ENCODE measurements at regions not wholly inside any gene's neighbourhood (a gene's known extent, or its start where the extent isn't known, plus 50 kb on each side); places are given as distances from the start of the nearest gene placed in this dataset.

DNA sequence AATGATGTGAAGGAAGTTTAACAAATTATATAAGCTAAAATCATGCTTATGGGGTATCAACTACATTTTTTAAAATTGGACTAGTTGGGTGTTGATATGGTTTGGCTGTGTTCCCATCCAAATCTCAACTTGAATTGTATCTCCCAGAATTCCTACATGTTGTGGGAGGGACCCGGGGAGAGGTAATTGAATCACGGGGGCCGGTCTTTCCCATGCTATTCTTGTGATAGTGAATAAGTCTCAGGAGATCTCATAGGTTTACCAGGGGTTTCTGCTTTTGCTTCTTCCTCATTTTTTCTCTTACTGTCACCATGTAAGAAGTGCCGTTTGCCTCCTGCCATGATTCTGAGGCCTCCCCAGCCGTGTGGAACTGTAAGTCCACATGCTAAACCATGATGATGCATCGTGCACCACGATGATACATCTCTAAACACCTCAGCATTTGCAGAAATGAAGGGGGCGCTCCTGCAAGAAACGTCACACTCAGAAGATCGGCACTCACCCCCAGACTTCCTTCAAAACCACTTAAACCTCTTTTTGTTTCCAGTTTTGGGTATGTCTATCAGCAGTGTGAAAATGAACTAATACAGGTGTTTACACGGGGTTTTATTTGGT lies 340.0 kb downstream of the SHANK2 start:
- Mint-ChIP-seq H3K36me3 (no peaks in the 10 kb centered on the region), H3K27ac (no peak overlapping the region), H3K9me3 (peaks cover 0 to 8% (median 1%) of the 10 kb centered on the region in 7 donors), H3K27me3 (peaks cover 4 to 24% (median 13%) of the 10 kb centered on the region in 3 donors), H3K4me3 (no peak overlapping the region), H3K4me1 (peaks cover 0 to 3% (median 0%) of the 10 kb centered on the region in 3 donors)
- DNase-seq (no peak), ATAC-seq (ENCODE audit: low read depth in 2 of 2) (no peak)

DNA sequence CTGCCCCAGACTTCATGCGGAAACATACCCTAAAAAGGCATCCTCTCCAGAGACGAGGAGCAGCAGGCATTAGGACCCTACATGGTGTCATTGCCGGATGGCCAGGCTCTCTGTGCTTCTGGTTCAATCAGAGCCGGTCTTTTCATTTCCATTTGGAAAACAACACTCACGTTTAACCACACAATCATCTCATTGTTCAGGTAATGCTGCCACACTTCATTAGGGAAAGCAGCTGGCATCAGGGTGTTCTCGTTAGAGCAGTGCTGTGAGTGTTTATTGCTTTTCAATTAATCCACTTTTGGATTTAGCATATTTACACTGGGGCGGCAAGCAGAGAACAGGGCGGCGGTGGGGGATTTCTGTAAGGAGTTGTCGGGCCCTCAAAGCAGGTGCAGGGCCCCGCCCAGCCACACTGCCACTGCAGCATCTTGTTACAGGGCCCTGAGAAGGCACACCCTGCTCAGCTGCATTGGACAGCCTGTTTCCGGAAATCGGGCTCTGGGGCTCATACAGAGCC lies 338.6 kb downstream of the SHANK2 start:
- Mint-ChIP-seq H3K36me3 (no peaks in the 10 kb centered on the region), H3K27me3 (peaks cover 7 to 23% (median 13%) of the 10 kb centered on the region in 3 donors), H3K4me3 (no peak overlapping the region), H3K27ac (no peak overlapping the region), H3K4me1 (peaks cover 0 to 3% (median 0%) of the 10 kb centered on the region in 3 donors), H3K9me3 (peaks cover 3 to 16% (median 5%) of the 10 kb centered on the region in 7 donors)
- no peak for ATAC-seq (ENCODE audit: low read depth in 2 of 2)
- DNase-seq = no peak

DNA sequence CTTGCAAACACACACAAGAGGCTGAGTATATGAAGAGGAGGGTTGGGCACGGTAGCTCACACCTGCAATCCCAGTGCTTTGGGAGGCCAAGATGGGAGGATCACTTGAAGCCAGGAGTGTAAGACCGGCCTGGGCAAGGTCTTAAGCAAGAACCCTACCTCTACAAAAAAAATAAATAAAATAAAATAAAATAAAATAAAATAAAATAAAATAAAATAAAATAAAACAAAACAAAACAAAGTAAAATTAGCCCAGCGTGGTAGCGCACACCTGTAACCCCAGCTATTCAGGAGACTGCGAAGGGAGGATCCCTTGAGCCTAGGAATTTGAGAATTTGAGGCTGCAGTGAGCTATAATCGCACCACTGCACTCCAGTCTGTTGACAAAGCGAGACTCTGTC lies 337.9 kb downstream of the SHANK2 start:
- ATAC-seq (ENCODE audit: low read depth in 2 of 2) (no peak), DNase-seq (no peak)
- H3K27me3 Mint-ChIP-seq = peaks cover 4 to 16% (median 13%) of the 10 kb centered on the region in 3 donors
- no peaks in the 10 kb centered on the region for H3K36me3 Mint-ChIP-seq
- H3K27ac Mint-ChIP-seq = no peak overlapping the region
- H3K9me3 Mint-ChIP-seq = peaks cover 3 to 17% (median 5%) of the 10 kb centered on the region in 7 donors
- H3K4me1 Mint-ChIP-seq = peaks cover 0 to 3% (median 0%) of the 10 kb centered on the region in 3 donors
- no peak overlapping the region for H3K4me3 Mint-ChIP-seq

DNA sequence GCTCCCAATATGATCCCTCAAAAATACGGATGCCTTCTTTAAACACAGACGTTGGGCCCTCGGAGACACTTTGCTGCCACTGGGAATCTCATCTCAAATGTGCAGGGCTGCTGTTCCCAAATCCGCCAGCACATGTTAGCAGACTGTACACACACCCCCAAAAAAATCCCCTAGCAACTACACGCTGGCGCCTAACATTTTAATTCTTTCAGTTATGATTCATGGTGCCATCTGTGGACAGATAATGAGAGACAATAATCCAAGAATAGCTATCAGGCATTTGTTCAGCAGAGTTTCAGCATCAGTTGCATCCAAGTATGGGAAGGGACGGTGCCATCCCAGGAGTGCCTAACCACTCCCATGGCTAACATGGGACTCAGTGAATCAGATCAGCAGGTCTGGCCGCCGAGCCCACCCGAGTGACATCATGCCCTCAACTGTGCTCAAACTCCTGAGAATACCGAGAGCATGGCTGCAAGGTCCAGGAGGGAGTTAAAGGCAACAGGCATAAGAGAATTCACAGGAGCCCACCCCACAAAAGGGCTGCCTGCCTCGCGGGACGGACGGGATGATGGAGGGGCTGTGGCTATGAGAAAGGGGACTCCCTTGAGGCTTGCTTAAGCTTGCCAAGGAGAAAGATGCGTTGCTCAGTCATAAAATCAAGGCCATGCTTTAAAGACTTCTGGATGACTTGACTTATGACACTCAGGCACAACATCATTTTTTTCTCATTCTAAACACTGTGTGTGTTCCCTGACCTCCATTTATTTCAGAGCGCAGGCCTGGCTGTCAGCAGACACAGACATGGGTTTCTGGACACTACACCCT lies 337.0 kb downstream of the SHANK2 start:
- ATAC-seq (ENCODE audit: low read depth in 2 of 2) (no peak), DNase-seq (no peak)
- Mint-ChIP-seq H3K4me3 (no peak overlapping the region), H3K4me1 (peaks cover 0 to 3% (median 0%) of the 10 kb centered on the region in 3 donors), H3K27ac (no peak overlapping the region), H3K36me3 (peaks cover 0 to 6% of the 10 kb centered on the region in 2 donors), H3K27me3 (peaks cover 3 to 16% (median 5%) of the 10 kb centered on the region in 3 donors), H3K9me3 (peaks cover 5 to 26% (median 7%) of the 10 kb centered on the region in 7 donors)

DNA sequence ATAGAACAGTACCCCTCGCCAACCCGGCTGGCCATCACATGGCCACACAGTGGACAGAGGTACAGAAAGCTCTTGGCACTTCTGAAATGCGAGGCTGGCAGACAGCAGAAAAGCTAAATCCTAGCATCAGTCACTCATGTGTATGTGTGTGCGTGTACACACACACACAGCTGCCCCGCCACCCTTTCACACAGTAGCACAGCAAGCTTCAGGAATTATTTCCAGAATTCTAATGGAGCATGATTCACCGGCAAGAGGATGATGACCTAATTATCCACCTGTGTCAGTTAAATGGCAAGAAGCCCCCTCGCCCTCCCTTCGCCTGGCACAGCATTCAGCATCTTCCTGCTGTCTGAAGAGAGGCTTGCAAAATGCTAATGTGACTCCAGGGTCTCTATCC lies 336.0 kb downstream of the SHANK2 start:
- H3K27ac Mint-ChIP-seq = no peak overlapping the region
- H3K4me1 Mint-ChIP-seq = peaks cover 0 to 3% (median 0%) of the 10 kb centered on the region in 3 donors
- peaks cover 3 to 10% (median 5%) of the 10 kb centered on the region in 3 donors for H3K27me3 Mint-ChIP-seq
- ATAC-seq (ENCODE audit: low read depth in 2 of 2) (no peak), DNase-seq (no peak)
- H3K9me3 Mint-ChIP-seq = peaks cover 11 to 36% (median 16%) of the 10 kb centered on the region in 7 donors
- no peak overlapping the region for H3K4me3 Mint-ChIP-seq
- H3K36me3 Mint-ChIP-seq = peaks cover 0 to 16% of the 10 kb centered on the region in 2 donors

DNA sequence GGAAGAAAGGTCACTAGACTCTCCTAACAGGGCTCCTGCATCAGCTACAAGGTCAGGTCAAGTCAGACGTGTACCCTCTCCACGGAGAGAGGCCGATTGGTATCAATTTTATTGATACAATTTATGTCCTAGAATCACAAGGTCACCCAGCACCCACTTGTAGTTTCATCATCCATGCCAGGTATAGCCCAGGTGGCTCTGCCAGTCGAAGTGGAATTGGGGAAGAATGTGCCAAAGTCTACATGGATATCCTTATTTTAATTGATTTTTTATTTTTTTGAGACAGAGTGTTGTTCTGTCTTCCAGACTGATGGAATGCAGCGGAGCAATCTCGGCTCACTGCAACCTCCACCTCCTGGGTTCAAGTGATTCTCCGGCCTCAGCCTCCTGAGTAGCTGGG lies 334.1 kb downstream of the SHANK2 start:
- ATAC-seq (ENCODE audit: low read depth in 2 of 2) = no peak
- DNase-seq = no peak
- H3K27ac Mint-ChIP-seq = no peak overlapping the region
- H3K36me3 Mint-ChIP-seq = peaks cover 0 to 32% of the 10 kb centered on the region in 2 donors
- no peaks in the 10 kb centered on the region for H3K4me1 Mint-ChIP-seq
- H3K4me3 Mint-ChIP-seq = no peak overlapping the region
- peaks cover 26 to 55% (median 32%) of the 10 kb centered on the region in 7 donors for H3K9me3 Mint-ChIP-seq
- peaks cover 5 to 10% (median 8%) of the 10 kb centered on the region in 3 donors for H3K27me3 Mint-ChIP-seq

DNA sequence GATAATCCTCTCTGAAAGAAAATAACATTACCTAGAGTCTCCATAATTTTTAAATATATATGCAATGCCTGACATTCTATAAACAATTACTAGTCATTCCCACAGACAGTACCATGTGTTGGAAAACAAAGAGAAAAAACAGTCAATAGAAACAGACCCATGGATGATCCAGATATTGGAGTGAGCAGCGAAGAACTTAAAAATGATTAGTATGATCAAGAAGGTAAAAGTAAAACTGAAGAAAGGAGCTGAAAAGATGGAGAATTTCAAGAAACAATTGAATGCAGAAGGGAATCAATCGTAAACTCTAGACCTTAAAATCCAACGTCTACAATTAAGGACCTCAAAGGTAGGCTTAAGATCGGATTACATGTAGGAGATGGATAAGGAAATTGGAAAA lies 330.6 kb downstream of the SHANK2 start:
- Mint-ChIP-seq H3K4me3 (no peak overlapping the region), H3K36me3 (peaks cover 0 to 32% of the 10 kb centered on the region in 2 donors), H3K27ac (no peak overlapping the region), H3K27me3 (peaks cover 0 to 17% (median 5%) of the 10 kb centered on the region in 3 donors), H3K4me1 (no peaks in the 10 kb centered on the region), H3K9me3 (peaks cover 26 to 60% (median 37%) of the 10 kb centered on the region in 7 donors)
- DNase-seq (no peak), ATAC-seq (ENCODE audit: low read depth in 2 of 2) (no peak)

DNA sequence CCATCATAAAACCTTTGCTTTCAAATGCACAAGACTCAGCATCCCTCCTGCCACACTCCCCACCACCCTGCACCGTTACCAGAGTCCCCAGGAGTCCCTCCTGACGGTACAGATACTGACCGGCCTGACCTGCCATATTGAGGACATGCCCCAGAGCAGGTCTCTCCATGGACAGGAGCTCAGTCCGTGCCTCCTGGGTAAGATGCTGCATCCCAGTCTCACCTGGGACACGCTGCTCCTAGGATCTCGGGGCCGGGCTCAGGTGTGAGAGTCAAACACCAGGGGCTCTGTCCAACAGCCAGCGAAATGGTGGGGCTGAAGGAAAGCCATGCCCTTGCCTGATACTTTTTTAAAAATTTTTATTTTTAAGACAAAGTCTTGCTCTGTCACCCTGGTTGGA lies 328.3 kb downstream of the SHANK2 start:
- Mint-ChIP-seq H3K9me3 (peaks cover 23 to 52% (median 34%) of the 10 kb centered on the region in 7 donors), H3K4me3 (no peak overlapping the region), H3K27ac (no peak overlapping the region), H3K36me3 (peaks cover 0 to 40% of the 10 kb centered on the region in 2 donors), H3K27me3 (peaks cover 11 to 15% (median 15%) of the 10 kb centered on the region in 3 donors), H3K4me1 (no peaks in the 10 kb centered on the region)
- DNase-seq (no peak), ATAC-seq (ENCODE audit: low read depth in 2 of 2) (no peak)

DNA sequence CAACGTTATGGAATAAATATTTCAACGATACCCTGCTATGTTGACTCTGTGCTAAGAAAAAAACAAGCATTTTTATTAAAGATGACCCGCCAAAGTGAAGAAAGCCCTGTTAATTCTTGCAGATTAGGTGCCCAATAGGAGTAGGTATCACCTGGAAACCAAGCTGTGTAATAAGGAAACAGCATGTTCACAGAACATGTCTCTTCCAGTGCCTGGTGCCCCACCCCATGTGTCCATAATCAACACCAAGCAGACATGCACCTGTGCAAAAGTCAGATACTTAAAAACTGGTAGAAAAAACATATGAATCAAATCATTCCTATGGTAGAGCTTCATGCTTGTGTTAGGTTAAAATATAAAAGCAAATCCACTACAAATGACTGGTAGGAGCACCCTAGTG lies 327.1 kb downstream of the SHANK2 start:
- ATAC-seq (ENCODE audit: low read depth in 2 of 2) (no peak), DNase-seq (no peak)
- Mint-ChIP-seq H3K27ac (no peak overlapping the region), H3K4me3 (no peak overlapping the region), H3K4me1 (no peaks in the 10 kb centered on the region), H3K27me3 (peaks cover 18 to 22% (median 19%) of the 10 kb centered on the region in 3 donors), H3K36me3 (peaks cover 2 to 35% of the 10 kb centered on the region in 2 donors), H3K9me3 (peaks cover 21 to 54% (median 35%) of the 10 kb centered on the region in 7 donors)

DNA sequence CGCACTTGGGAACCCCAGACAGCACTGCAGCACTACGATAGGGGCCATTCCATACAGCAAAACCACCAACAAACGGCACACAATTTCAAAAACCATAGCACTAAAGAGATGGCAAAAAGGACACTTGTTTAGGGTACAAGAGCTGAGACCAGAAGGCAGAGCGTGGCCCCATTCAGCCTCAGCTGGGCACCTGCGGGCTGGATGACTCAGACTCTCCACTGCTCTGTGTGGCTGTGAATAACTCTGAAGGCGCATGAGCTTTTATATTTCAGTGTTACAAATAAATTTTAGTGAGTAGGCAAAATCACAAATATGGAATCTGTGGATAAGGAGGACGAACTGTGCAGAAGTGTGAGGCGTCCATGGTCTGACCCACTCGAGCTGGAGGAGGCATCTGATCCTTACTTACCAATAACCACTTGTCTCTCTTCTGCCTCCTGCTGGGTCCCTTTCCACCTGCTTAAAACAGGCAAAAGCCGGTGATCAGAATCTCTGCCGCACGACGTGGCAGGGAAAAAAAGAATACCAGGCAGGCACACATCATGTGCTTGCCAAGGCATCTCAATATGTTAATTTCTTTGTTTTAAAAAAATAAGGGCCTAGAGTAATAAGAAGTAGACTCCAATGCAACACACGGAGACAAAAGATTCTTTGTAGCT lies 325.7 kb downstream of the SHANK2 start:
- Mint-ChIP-seq H3K36me3 (peaks cover 3 to 21% of the 10 kb centered on the region in 2 donors), H3K4me1 (no peaks in the 10 kb centered on the region), H3K4me3 (no peak overlapping the region), H3K9me3 (peaks cover 16 to 46% (median 25%) of the 10 kb centered on the region in 7 donors), H3K27me3 (peaks cover 18 to 22% (median 19%) of the 10 kb centered on the region in 3 donors), H3K27ac (no peak overlapping the region)
- ATAC-seq (ENCODE audit: low read depth in 2 of 2) = no peak
- no peak for DNase-seq

DNA sequence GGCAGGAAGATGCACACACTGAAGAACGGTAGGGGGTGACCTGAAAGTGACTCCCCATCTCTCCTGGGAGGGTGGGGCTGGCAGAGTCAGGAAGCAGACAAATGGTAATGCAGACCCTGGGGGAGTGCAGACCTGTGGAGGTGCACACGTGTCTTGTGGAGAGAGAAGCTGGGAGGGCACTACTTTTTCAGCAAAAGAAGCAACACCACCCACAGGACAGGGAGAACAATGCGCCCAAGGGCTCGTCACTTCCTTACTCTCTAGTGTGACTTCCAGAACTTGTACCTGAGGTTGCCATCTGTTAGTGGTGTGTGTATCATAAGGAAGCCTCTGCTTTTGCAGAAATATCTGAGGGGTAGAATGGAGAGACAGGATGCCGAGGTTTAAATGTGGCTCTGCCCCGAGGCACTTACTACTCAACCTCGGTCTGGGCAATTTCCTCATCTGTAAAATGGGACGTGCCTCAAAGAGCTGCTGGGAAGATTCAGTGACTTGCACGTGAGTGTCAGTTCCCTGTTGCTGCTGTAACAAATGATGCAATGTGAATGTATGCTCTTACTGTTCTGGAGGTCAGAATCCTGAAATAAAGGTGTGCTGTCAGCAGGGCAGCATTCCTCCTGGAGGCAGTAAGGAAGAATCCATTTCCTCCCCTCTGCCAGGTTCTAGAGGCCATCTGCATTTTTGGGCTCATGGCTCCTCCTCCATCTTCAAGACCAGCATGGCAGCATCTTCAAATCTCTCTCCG lies 323.4 kb downstream of the SHANK2 start:
- peaks cover 3 to 8% of the 10 kb centered on the region in 2 donors for H3K36me3 Mint-ChIP-seq
- peak overlapping the region in 1 of 6 donors; percentile 3 for H3K27ac Mint-ChIP-seq
- DNase-seq (no peak), ATAC-seq (ENCODE audit: low read depth in 2 of 2) (no peak)
- peaks cover 2 to 37% (median 13%) of the 10 kb centered on the region in 7 donors for H3K9me3 Mint-ChIP-seq
- peaks cover 11 to 33% (median 19%) of the 10 kb centered on the region in 3 donors for H3K27me3 Mint-ChIP-seq
- no peak overlapping the region for H3K4me3 Mint-ChIP-seq
- no peaks in the 10 kb centered on the region for H3K4me1 Mint-ChIP-seq

DNA sequence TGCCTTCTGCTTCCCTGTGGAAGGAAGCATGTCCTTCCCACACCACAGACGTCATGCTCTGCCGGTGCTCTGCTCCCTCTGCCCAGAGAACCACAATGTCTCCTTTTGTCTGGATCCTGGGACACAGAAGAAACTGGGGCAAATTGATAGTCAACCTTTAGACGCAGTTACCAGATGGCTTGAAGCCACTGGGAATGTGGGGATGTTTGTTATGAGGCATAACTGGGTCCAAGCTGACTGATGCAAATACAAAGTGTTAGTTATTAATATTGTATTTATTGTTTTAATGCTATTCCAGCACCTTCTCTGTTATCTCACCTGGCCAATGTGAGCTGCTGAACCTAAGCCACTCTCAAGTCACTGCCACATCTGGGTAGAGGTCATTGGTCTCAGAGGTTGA lies 322.2 kb downstream of the SHANK2 start:
- ATAC-seq (ENCODE audit: low read depth in 2 of 2) (no peak), DNase-seq (no peak)
- no peaks in the 10 kb centered on the region for H3K4me1 Mint-ChIP-seq
- H3K9me3 Mint-ChIP-seq = peaks cover 2 to 34% (median 13%) of the 10 kb centered on the region in 7 donors
- H3K36me3 Mint-ChIP-seq = peaks cover 3 to 8% of the 10 kb centered on the region in 2 donors
- no peak overlapping the region for H3K27ac Mint-ChIP-seq
- H3K4me3 Mint-ChIP-seq = no peak overlapping the region
- H3K27me3 Mint-ChIP-seq = peaks cover 11 to 33% (median 19%) of the 10 kb centered on the region in 3 donors
